Left ventricle myocardium inferior (tissue), 1 donor: ENCODE measurements at regions not wholly inside any gene's neighbourhood (a gene's known extent, or its start where the extent isn't known, plus 50 kb on each side); places are given as distances from the start of the nearest gene placed in this dataset.

Source experiments
- DNase-seq: peaks from one replicate; pipeline ENCODE4 v3.0.0-alpha.2; 2020
- H3K27ac ChIP-seq: fragments of 200-600 bp; replicated peaks from 2 replicates; pipeline ENCODE4 v1.8.0; 2021
- H3K27me3 ChIP-seq: fragments of 200-600 bp; 2 replicates; pipeline ENCODE4 v1.8.0; 2021; ENCODE audit warnings: low read depth
- H3K36me3 ChIP-seq: fragments of 200-600 bp; 2 replicates; pipeline ENCODE4 v1.8.0; 2021
- H3K4me1 ChIP-seq: fragments of 200-600 bp; 2 replicates; pipeline ENCODE4 v1.8.0; 2021
- H3K4me3 ChIP-seq: fragments of 200-600 bp; 2 replicates; pipeline ENCODE4 v1.8.0; 2021; ENCODE audit warnings: mild to moderate bottlenecking, moderate library complexity
- H3K9me3 ChIP-seq: fragments of 200-600 bp; replicated peaks from 2 replicates; pipeline ENCODE4 v1.8.0; 2021
- intact Hi-C: fragments of 100-400 bp; cut with micrococcal nuclease; formaldehyde crosslinking; loops from one replicate; pipeline ENCODE4 v1.11.0; 2022
- TF ChIP-seq, protein P1 (sequence below): fragments of 200-600 bp; IDR thresholded peaks from 2 replicates; pipeline ENCODE4 v1.8.0; 2021; ENCODE audit warnings: antibody characterized with exemption, mild to moderate bottlenecking, borderline replicate concordance
- donor health status: DM: no; HTN: yes; CAD: no; lungs with severe emphysema.

DNA sequence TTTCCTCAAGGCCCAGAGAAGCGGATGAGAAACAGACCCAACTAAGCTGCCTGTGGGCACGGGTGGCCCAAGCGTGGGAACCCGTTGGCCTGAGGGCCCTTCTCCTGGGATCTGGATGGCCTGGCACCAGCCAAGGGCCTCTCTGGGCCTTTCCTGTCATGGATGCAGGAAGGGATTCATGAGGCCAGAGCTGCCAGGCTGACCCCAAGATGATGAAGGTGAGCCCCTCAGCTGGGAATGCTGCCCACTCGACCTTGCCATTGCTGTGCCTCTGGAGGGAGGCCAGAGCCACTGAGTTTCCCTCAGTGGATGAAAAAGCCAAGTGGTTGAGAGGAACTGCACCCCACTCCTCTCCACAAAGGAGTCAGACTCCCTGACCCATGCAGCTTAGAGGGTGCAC lies 171.2 kb downstream of the VEGFA start:
- H3K36me3 ChIP-seq: no peaks in the 10 kb centered on the region
- intact Hi-C loops: no loop called here
- TF ChIP-seq, protein P1, sequence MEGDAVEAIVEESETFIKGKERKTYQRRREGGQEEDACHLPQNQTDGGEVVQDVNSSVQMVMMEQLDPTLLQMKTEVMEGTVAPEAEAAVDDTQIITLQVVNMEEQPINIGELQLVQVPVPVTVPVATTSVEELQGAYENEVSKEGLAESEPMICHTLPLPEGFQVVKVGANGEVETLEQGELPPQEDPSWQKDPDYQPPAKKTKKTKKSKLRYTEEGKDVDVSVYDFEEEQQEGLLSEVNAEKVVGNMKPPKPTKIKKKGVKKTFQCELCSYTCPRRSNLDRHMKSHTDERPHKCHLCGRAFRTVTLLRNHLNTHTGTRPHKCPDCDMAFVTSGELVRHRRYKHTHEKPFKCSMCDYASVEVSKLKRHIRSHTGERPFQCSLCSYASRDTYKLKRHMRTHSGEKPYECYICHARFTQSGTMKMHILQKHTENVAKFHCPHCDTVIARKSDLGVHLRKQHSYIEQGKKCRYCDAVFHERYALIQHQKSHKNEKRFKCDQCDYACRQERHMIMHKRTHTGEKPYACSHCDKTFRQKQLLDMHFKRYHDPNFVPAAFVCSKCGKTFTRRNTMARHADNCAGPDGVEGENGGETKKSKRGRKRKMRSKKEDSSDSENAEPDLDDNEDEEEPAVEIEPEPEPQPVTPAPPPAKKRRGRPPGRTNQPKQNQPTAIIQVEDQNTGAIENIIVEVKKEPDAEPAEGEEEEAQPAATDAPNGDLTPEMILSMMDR: no peak
- H3K27ac ChIP-seq: no peak overlapping the region
- DNase-seq: peak; percentile 2
- peaks cover 14% of the 10 kb centered on the region for H3K4me1 ChIP-seq
- H3K9me3 ChIP-seq: peaks cover 13% of the 10 kb centered on the region
- no peak overlapping the region for H3K4me3 ChIP-seq
- H3K27me3 ChIP-seq: no peaks in the 10 kb centered on the region

DNA sequence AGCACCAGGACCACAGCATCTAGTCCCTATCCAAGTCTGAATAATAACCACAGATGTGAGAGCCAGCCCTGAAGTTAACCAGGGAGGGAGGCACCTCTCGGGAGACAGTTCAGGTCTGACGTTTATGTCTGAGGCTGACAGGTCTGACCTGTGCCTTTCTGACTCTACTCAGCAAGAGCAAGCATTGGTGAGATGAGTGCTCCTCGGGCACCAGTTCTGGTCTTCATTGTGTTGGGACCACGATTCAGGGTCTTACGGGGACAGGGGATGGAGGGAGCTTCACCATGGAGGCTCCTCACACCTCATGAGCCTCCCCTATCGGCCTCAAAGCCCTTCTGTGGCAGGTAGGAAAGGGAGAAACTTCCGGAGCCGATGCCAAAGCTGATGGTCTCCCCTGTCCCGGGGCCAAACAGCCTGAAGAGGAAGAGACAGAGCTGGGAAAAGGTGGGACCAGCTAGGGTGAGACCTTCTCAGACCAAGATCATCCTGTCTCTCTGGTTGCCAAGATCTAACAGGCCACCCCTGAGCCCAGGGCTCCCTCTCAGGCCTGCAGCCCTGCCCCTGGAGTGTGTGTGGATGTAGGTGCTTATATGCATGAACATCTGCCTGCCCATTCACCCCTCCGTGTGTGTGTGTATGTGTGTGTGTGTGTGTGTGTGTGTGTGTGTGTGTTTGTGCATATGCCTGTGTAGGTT lies 170.5 kb downstream of the VEGFA start:
- peak; percentile 7 for DNase-seq
- H3K36me3 ChIP-seq: no peaks in the 10 kb centered on the region
- peaks cover 9% of the 10 kb centered on the region for H3K9me3 ChIP-seq
- no peak overlapping the region for H3K27ac ChIP-seq
- intact Hi-C loops: no loop called here
- no peaks in the 10 kb centered on the region for H3K27me3 ChIP-seq
- H3K4me1 ChIP-seq: peaks cover 14% of the 10 kb centered on the region
- H3K4me3 ChIP-seq: no peak overlapping the region
- TF ChIP-seq, protein P1: no peak

DNA sequence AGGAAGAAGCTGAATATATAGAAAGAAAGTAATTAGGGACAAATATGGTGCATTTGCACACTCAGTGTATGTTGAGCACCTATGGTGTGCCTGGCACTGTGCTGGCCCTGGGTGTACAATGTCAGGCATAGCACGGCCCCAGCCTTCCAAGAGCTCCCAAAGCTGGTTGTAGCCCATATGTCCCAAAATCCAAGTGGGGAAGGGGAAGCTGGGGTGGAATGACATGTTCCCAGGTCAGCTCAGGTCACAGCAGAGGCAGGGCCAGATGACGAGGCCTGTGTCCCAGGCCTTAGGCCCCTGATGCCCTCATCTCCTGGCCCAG lies 170.0 kb downstream of the VEGFA start:
- intact Hi-C loops: no loop called here
- Histone ChIP-seq H3K4me3 (no peak overlapping the region), H3K4me1 (peaks cover 14% of the 10 kb centered on the region), H3K36me3 (no peaks in the 10 kb centered on the region), H3K27me3 (no peaks in the 10 kb centered on the region), H3K27ac (no peak overlapping the region), H3K9me3 (peaks cover 4% of the 10 kb centered on the region)
- TF ChIP-seq, protein P1: no peak
- no peak for DNase-seq

DNA sequence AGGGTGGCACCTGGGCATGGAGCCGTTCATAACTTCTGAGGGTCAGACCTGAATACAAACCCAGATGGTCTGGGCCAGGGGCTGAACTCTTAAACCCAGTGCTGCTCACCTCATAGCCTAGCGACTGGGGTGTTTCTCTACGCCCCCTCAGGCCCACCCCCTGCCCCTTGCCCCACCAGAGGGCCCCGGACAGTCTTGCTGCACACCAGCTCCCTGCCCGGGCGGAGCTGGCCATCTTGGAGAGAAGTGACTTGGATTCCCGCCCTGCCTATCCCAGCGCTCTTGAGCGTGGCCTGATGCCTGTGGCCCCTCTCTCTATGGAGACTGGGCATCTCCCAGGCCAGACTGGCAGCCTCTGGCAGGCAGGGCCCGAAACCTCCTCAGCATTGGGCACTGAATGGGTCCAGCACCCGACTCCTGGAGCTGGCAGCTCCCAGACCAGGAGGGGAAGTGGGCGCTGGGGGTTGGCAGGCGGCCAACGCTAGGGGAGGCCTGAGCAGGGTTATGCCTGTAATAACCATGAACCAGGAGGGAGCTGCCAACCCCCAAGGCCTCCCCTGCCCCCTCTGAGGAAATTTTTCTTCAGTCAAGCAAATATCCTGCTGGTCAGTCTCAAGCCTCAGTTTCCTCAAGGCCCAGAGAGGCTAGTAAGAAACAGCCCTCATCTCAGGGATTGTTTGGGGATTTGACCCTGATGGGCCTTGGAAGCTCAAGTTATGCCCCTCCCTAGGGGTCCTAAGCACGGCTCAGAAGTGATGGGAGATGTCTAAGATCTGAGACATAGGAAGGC lies 169.5 kb downstream of the VEGFA start:
- intact Hi-C loops: no loop called here
- no peak overlapping the region for H3K27ac ChIP-seq
- no peaks in the 10 kb centered on the region for H3K9me3 ChIP-seq
- H3K36me3 ChIP-seq: no peaks in the 10 kb centered on the region
- peak; percentile 19 for DNase-seq
- peaks cover 14% of the 10 kb centered on the region for H3K4me1 ChIP-seq
- H3K27me3 ChIP-seq: no peaks in the 10 kb centered on the region
- H3K4me3 ChIP-seq: no peak overlapping the region
- TF ChIP-seq, protein P1: no peak

DNA sequence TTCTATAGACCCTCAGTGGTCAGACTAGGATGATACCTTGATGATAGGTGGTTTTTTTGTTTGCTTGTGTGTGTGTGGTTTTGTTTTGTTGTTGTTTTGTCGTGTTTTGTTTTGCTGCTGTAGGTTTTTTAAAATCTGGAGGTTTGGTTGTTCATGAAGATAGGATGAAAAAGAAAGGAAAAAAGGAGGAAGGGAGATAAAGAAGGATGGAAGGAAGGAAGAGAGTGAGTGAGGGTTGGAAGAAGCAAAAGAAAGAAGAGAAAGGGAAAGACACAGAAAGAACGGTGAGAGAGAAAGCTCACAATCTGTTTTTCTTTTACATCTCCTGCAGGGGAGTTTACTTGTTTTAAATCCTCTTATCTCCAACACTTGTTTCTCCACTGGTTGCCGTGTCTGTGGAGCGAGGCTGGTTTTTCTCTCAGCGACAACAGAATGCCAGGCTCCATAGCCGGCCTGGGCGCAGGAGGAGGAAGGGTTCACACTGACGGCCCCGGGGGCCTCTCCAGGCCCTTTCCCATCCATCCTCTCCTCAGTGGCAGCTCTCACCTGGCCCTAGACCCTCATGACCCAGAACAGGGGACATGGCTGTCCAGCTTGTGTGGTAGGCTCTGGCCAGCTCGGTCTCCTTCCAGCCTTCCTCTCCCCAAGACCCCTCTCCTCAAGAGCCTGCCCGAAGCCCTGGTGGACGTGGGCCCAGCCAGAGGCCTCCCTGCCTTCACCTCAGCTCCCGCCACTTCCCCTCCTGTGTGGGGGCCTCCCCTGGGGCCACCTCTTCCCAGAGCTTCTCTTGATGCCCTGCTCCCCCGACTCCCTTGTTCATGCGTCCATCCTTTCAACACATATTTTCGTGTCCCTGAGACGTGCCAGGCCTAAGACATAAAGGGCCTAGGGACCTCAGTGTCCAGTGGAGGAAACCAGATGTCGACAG lies 168.4 kb downstream of the VEGFA start:
- Histone ChIP-seq H3K4me1 (peaks cover 14% of the 10 kb centered on the region), H3K27ac (no peak overlapping the region), H3K36me3 (no peaks in the 10 kb centered on the region), H3K9me3 (no peaks in the 10 kb centered on the region), H3K4me3 (no peak overlapping the region), H3K27me3 (no peaks in the 10 kb centered on the region)
- TF ChIP-seq, protein P1: no peak
- DNase-seq: peak; percentile 12
- intact Hi-C loops: no loop called here
